ENCODE measurements at regions not wholly inside any gene's neighbourhood (a gene's known extent, or its start where the extent isn't known, plus 50 kb on each side); places are given as distances from the start of the nearest gene placed in this dataset.

GRCh38 chrX:74231625-74232024 is 72.4 kb upstream of the ZCCHC13 start:
- H3K4me1 ChIP-seq, result no peaks in the 10 kb centered on the region
- no peaks in the 10 kb centered on the region for H3K9me3 ChIP-seq
- H3K27me3 ChIP-seq, result no peaks in the 10 kb centered on the region
- no peaks in the 10 kb centered on the region for H3K36me3 ChIP-seq
- TF ChIP-seq, protein P1, sequence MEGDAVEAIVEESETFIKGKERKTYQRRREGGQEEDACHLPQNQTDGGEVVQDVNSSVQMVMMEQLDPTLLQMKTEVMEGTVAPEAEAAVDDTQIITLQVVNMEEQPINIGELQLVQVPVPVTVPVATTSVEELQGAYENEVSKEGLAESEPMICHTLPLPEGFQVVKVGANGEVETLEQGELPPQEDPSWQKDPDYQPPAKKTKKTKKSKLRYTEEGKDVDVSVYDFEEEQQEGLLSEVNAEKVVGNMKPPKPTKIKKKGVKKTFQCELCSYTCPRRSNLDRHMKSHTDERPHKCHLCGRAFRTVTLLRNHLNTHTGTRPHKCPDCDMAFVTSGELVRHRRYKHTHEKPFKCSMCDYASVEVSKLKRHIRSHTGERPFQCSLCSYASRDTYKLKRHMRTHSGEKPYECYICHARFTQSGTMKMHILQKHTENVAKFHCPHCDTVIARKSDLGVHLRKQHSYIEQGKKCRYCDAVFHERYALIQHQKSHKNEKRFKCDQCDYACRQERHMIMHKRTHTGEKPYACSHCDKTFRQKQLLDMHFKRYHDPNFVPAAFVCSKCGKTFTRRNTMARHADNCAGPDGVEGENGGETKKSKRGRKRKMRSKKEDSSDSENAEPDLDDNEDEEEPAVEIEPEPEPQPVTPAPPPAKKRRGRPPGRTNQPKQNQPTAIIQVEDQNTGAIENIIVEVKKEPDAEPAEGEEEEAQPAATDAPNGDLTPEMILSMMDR (IDR thresholded peaks at IDR 0.05), result no peak
- H3K4me3 ChIP-seq, result no peak overlapping the region
- intact Hi-C loops (cut with DNase I; ENCODE audit: low total_unique reads), result no loop called here
- no peak for DNase-seq
- H3K27ac ChIP-seq, result no peak overlapping the region

DNA sequence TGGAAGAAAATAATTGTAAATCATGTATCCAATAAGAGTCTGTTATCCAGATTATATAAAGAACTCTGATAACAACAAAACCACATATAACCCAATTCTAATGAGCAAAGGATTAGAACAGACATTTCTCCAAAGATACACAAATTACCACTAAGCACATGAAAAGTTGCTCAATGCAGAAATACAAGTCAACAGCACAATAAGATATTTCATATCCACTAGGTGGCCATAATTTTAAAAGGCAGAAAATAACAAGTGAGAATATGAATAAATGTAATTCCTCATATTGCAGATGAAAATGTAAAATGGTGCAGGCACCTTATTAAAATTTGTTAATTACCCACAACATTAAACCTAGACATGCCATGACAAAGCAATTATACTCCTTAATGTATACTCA is 73.9 kb upstream of the ZCCHC13 start:
- H3K4me1 ChIP-seq, result no peaks in the 10 kb centered on the region
- intact Hi-C loops (cut with DNase I; ENCODE audit: low total_unique reads), result no loop called here
- TF ChIP-seq, protein P1 (IDR thresholded peaks at IDR 0.05), result no peak
- H3K36me3 ChIP-seq, result peaks cover under 1 to 5% (median 4%) of the 10 kb centered on the region in 3 donors
- no peak for DNase-seq
- no peak overlapping the region for H3K4me3 ChIP-seq
- peaks cover 0 to 6% (median 0%) of the 10 kb centered on the region in 3 donors for H3K9me3 ChIP-seq
- H3K27me3 ChIP-seq, result no peaks in the 10 kb centered on the region
- no peak overlapping the region for H3K27ac ChIP-seq

DNA sequence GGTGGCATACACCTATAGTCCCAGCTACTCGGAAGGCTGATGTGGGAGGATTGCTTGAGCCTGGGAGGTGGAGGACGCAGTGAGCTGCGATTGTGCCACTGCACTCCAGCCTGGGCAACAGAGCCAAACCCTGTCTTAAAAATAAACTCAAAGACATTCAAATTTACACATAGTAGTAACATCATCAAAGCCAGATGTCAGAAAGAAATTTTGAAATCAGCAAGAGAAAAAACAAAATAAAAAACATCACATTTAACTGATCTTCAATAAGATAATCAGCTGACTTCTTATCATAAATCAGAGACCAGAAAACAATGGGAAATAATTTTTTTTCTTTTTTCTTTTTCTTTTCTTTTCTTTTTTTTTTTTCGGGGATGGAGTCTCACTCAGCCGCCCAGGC is 78.9 kb upstream of the ZCCHC13 start:
- Histone ChIP-seq H3K27me3 (no peaks in the 10 kb centered on the region), H3K27ac (no peak overlapping the region), H3K4me3 (no peak overlapping the region), H3K9me3 (peaks cover 0 to 10% (median 0%) of the 10 kb centered on the region in 3 donors), H3K36me3 (peaks cover 4 to 15% (median 5%) of the 10 kb centered on the region in 3 donors), H3K4me1 (no peaks in the 10 kb centered on the region)
- DNase-seq, result no peak
- intact Hi-C loops (cut with DNase I; ENCODE audit: low total_unique reads), result no loop called here
- TF ChIP-seq, protein P1 (IDR thresholded peaks at IDR 0.05), result no peak

GRCh38 chrX:74220277-74220676 is 83.7 kb upstream of the ZCCHC13 start:
- intact Hi-C loops (cut with DNase I; ENCODE audit: low total_unique reads), result no loop called here
- H3K27me3 ChIP-seq, result no peaks in the 10 kb centered on the region
- peaks cover 0 to 6% (median 0%) of the 10 kb centered on the region in 3 donors for H3K9me3 ChIP-seq
- H3K4me1 ChIP-seq, result no peaks in the 10 kb centered on the region
- no peak for DNase-seq
- TF ChIP-seq, protein P1 (IDR thresholded peaks at IDR 0.05), result no peak
- H3K36me3 ChIP-seq, result peaks cover under 1 to 18% (median 5%) of the 10 kb centered on the region in 3 donors
- no peak overlapping the region for H3K4me3 ChIP-seq
- H3K27ac ChIP-seq, result no peak overlapping the region

GRCh38 chrX:74218895-74219294 is 85.1 kb upstream of the ZCCHC13 start:
- Histone ChIP-seq H3K27me3 (no peaks in the 10 kb centered on the region), H3K36me3 (peaks cover 0 to 12% (median 9%) of the 10 kb centered on the region in 3 donors), H3K9me3 (no peaks in the 10 kb centered on the region), H3K4me3 (no peak overlapping the region), H3K4me1 (no peaks in the 10 kb centered on the region), H3K27ac (no peak overlapping the region)
- TF ChIP-seq, protein P1 (IDR thresholded peaks at IDR 0.05), result no peak
- intact Hi-C loops (cut with DNase I; ENCODE audit: low total_unique reads), result no loop called here
- DNase-seq, result no peak

DNA sequence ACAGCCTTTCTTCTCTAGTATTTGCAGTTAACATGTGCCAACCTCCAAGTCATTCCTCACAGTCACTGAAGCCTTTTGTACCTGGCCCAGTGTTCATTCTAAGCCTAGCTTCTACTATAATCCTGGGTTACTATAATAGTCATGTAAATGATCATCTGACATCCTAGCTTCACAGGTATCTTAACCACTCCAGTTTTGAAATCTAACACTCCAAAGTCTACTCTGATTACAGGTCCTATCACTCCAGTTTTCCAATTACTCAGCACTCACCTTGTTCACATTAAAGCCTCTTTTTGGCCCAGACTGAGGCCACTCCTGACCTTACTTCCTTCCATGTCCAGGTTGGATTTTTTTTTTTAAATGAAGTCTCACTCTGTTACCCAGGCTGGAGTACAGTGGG is 87.6 kb upstream of the ZCCHC13 start:
- no peak overlapping the region for H3K27ac ChIP-seq
- peaks cover 0 to 13% (median 7%) of the 10 kb centered on the region in 3 donors for H3K36me3 ChIP-seq
- intact Hi-C loops (cut with DNase I; ENCODE audit: low total_unique reads), result no loop called here
- no peak for DNase-seq
- no peak overlapping the region for H3K4me3 ChIP-seq
- H3K9me3 ChIP-seq, result no peaks in the 10 kb centered on the region
- no peaks in the 10 kb centered on the region for H3K27me3 ChIP-seq
- H3K4me1 ChIP-seq, result no peaks in the 10 kb centered on the region
- TF ChIP-seq, protein P1 (IDR thresholded peaks at IDR 0.05), result no peak
